ENCODE measurements at regions not wholly inside any gene's neighbourhood (a gene's known extent, or its start where the extent isn't known, plus 50 kb on each side); places are given as distances from the start of the nearest gene placed in this dataset.

DNA sequence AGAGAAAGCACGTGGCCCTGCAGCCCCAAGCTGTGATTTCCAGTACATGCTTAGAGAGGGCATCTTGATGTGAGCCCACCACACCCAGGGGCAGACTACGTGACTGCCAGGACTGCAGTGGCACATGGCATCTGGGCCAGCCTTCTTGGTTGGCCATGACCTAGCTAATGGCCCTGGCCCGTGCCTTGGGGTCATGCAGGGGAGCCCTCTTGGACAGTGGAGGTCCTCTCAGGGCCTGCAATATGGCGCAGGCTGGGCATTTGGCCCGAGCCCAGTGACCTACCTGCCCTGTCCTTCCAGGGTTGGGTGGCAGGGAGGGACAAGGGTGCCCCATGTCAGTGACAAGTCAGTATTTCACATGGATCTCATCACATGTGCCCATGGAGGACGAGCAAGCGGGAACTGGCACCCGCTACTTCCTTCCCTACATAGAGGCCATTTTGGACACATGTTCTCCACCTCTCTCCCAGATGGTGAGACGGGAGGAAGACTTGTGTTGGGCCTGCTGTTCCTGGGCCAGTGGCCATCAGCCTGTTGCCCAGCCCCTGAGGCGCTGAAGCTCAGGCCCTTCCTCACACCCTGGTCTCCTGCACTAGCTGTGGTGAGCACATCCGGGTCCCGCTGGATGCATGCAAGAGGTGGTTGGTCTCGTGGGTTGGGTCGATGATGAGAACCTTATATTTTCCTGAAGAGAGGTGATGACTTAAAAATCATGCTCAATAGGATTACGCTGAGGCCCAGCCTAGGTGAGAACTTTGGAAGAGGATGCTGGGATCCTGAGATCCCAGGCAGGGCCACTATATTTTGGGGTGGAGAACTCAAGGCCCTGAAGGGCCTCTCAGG is 195.6 kb downstream of the UBE3A start:
- TF ChIP-seq, protein P1, sequence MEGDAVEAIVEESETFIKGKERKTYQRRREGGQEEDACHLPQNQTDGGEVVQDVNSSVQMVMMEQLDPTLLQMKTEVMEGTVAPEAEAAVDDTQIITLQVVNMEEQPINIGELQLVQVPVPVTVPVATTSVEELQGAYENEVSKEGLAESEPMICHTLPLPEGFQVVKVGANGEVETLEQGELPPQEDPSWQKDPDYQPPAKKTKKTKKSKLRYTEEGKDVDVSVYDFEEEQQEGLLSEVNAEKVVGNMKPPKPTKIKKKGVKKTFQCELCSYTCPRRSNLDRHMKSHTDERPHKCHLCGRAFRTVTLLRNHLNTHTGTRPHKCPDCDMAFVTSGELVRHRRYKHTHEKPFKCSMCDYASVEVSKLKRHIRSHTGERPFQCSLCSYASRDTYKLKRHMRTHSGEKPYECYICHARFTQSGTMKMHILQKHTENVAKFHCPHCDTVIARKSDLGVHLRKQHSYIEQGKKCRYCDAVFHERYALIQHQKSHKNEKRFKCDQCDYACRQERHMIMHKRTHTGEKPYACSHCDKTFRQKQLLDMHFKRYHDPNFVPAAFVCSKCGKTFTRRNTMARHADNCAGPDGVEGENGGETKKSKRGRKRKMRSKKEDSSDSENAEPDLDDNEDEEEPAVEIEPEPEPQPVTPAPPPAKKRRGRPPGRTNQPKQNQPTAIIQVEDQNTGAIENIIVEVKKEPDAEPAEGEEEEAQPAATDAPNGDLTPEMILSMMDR (IDR thresholded peaks at IDR 0.05) = no peak
- no peak for TF ChIP-seq EP300 (IDR thresholded peaks at IDR 0.05; ENCODE audit: borderline replicate concordance in 1 of 2, low read depth in 1 of 2, low read length in 1 of 2)
- TF ChIP-seq, protein P2, sequence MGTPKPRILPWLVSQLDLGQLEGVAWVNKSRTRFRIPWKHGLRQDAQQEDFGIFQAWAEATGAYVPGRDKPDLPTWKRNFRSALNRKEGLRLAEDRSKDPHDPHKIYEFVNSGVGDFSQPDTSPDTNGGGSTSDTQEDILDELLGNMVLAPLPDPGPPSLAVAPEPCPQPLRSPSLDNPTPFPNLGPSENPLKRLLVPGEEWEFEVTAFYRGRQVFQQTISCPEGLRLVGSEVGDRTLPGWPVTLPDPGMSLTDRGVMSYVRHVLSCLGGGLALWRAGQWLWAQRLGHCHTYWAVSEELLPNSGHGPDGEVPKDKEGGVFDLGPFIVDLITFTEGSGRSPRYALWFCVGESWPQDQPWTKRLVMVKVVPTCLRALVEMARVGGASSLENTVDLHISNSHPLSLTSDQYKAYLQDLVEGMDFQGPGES (IDR thresholded peaks at IDR 0.05; ENCODE audit: low read depth, low read length) = no peak
